MM.1S (cell line): ENCODE measurements at regions not wholly inside any gene's neighbourhood (a gene's known extent, or its start where the extent isn't known, plus 50 kb on each side); places are given as distances from the start of the nearest gene placed in this dataset.
"Not testable (repeated sequence)": the region's sequence is repeated elsewhere in the genome, so short reads cannot be mapped to it uniquely, and the experiment has no call there.

Experiments
- DNase-seq: peaks from one replicate; pipeline ENCODE4 v3.0.0-alpha.2; 2015
- H2AFZ ChIP-seq: fragments of 300-600 bp; sonication (generic); 2 replicates; pipeline ENCODE4 v1.6.0; 2016; ENCODE audit warnings: antibody characterized with exemption, low read length
- H3F3A ChIP-seq: fragments of 300-600 bp; sonication (generic); 2 replicates; pipeline ENCODE4 v1.6.1; 2016; ENCODE audit warnings: mild to moderate bottlenecking, antibody characterized with exemption, low read length, moderate library complexity, mixed read lengths; ENCODE audit not compliant: insufficient read depth
- H3K27ac ChIP-seq: fragments of 300-600 bp; sonication (generic); 2 replicates; pipeline ENCODE4 v1.5.1; 2016; ENCODE audit warnings: mild to moderate bottlenecking, low read length
- H3K27me3 ChIP-seq: fragments of 300-600 bp; sonication (generic); replicated peaks from 2 replicates; pipeline ENCODE4 v1.6.0; 2016; ENCODE audit warnings: low read length; ENCODE audit not compliant: insufficient read depth
- H3K36me3 ChIP-seq: fragments of 300-600 bp; sonication (generic); replicated peaks from 2 replicates; pipeline ENCODE4 v1.6.1; 2016; ENCODE audit warnings: mild to moderate bottlenecking, low read length, mixed read lengths; ENCODE audit not compliant: insufficient read depth
- H3K4me1 ChIP-seq: fragments of 300-600 bp; sonication (generic); 2 replicates; pipeline ENCODE4 v1.6.1; 2016; ENCODE audit warnings: low read length, mixed read lengths
- H3K4me2 ChIP-seq: fragments of 300-600 bp; sonication (generic); 2 replicates; pipeline ENCODE4 v1.6.0; 2016; ENCODE audit warnings: low read depth, low read length
- H3K4me3 ChIP-seq: fragments of 300-600 bp; sonication (generic); 2 replicates; pipeline ENCODE4 v1.5.1; 2016; ENCODE audit warnings: low read length, mixed read lengths
- H3K79me2 ChIP-seq: fragments of 300-600 bp; sonication (generic); 2 replicates; pipeline ENCODE4 v1.6.1; 2016; ENCODE audit warnings: mixed run types, low read length, mixed read lengths
- H3K9ac ChIP-seq: fragments of 300-600 bp; sonication (generic); 2 replicates; pipeline ENCODE4 v1.6.1; 2016; ENCODE audit warnings: low read length, mixed read lengths
- H3K9me2 ChIP-seq: fragments of 300-600 bp; sonication (generic); replicated peaks from 2 replicates; pipeline ENCODE4 v1.6.1; 2016; ENCODE audit warnings: mild to moderate bottlenecking, low read length, mixed read lengths; ENCODE audit not compliant: insufficient read depth
- H3K9me3 ChIP-seq: fragments of 300-600 bp; sonication (generic); replicated peaks from 2 replicates; pipeline ENCODE4 v1.6.1; 2016; ENCODE audit warnings: mild to moderate bottlenecking, low read length, mixed read lengths; ENCODE audit not compliant: insufficient read depth
- H4K20me1 ChIP-seq: fragments of 300-600 bp; sonication (generic); 2 replicates; pipeline ENCODE4 v1.6.1; 2016; ENCODE audit warnings: mild to moderate bottlenecking, low read length, moderate library complexity, mixed read lengths; ENCODE audit not compliant: insufficient read depth
- CTCF ChIP-seq: fragments of 300-600 bp; sonication (generic); IDR thresholded peaks from 2 replicates; pipeline ENCODE4 v1.5.1; 2016; ENCODE audit warnings: antibody characterized with exemption, low read length, mixed read lengths
- EZH2 ChIP-seq: fragments of 300-600 bp; sonication (generic); optimal IDR thresholded peaks from 2 replicates; pipeline ENCODE3; 2017; ENCODE audit warnings: low read depth, mild to moderate bottlenecking, antibody characterized with exemption, low read length, mixed read lengths
- EZH2phosphoT487 ChIP-seq: fragments of 300-600 bp; sonication (generic); IDR thresholded peaks from 2 replicates; pipeline ENCODE4 v1.6.1; 2018; ENCODE audit warnings: antibody characterized with exemption, low read length

GRCh38 chrX:113473418-113473817 is 632.8 kb upstream of the AMOT start:
- Histone ChIP-seq H3K4me1 (peaks cover 11% of the 10 kb centered on the region), H3F3A (no peaks in the 10 kb centered on the region), H3K4me3 (no peak overlapping the region), H3K79me2 (no peaks in the 10 kb centered on the region), H2AFZ (peak overlapping the region; percentile 36; the same call in 1 of the 2 replicates), H3K9me2 (no peaks in the 10 kb centered on the region), H3K27ac (peak overlapping the region; percentile 43; the same call in 1 of the 2 replicates), H3K9me3 (no peaks in the 10 kb centered on the region), H3K27me3 (no peaks in the 10 kb centered on the region), H3K9ac (no peak overlapping the region), H3K36me3 (no peaks in the 10 kb centered on the region), H4K20me1 (no peaks in the 10 kb centered on the region), H3K4me2 (no peak overlapping the region)
- no peak for DNase-seq
- TF ChIP-seq EZH2phosphoT487 (no peak), EZH2 (no peak), CTCF (no peak)

- peaks cover 11% of the 10 kb centered on the region for H3K4me1 ChIP-seq
- H3K9me2 ChIP-seq, H3K36me3 ChIP-seq, H3K4me3 ChIP-seq, H3F3A ChIP-seq, H3K79me2 ChIP-seq, H4K20me1 ChIP-seq, H3K9ac ChIP-seq, H3K9me3 ChIP-seq, H3K27me3 ChIP-seq: not testable (repeated sequence)
- H3K4me2 ChIP-seq = 0 out of 2 replicates have a peak overlapping the region, but pooled peaks have one; percentile 24
- peak; percentile 19 for DNase-seq
- peak overlapping the region; percentile 43; the same call in 1 of the 2 replicates for H3K27ac ChIP-seq
- H2AFZ ChIP-seq = peak overlapping the region; percentile 36; the same call in 1 of the 2 replicates
Measured at GRCh38 chrX:113473015-113473414, 632.4 kb upstream of the AMOT start.

- TF ChIP-seq CTCF (no peak), EZH2phosphoT487 (no peak), EZH2 (no peak)
Measured at GRCh38 chrX:113470166-113470565, 629.5 kb upstream of the AMOT start.

GRCh38 chrX:113457719-113458118 is 617.1 kb upstream of the AMOT start:
- Histone ChIP-seq H3K27me3 (no peaks in the 10 kb centered on the region), H3K9ac (no peak overlapping the region), H2AFZ (no peak overlapping the region), H3K79me2 (no peaks in the 10 kb centered on the region), H4K20me1 (no peaks in the 10 kb centered on the region), H3K4me1 (no peaks in the 10 kb centered on the region), H3K9me2 (no peaks in the 10 kb centered on the region), H3K27ac (no peak overlapping the region), H3K4me3 (no peak overlapping the region), H3K9me3 (no peaks in the 10 kb centered on the region), H3K4me2 (no peak overlapping the region), H3F3A (no peaks in the 10 kb centered on the region), H3K36me3 (no peaks in the 10 kb centered on the region)
- TF ChIP-seq CTCF (no peak), EZH2phosphoT487 (no peak), EZH2 (no peak)
- no peak for DNase-seq

More at GRCh38 chrX:113470166-113470565, 629.5 kb upstream of the AMOT start:
- no peak for DNase-seq
- no peak overlapping the region for H2AFZ ChIP-seq
- H3K9me2 ChIP-seq = no peaks in the 10 kb centered on the region
- H3K4me3 ChIP-seq = no peak overlapping the region
- H3K79me2 ChIP-seq = no peaks in the 10 kb centered on the region
- no peak overlapping the region for H3K4me2 ChIP-seq
- H3K36me3 ChIP-seq = no peaks in the 10 kb centered on the region
- no peaks in the 10 kb centered on the region for H4K20me1 ChIP-seq
- H3K9ac ChIP-seq = no peak overlapping the region
- H3K4me1 ChIP-seq = peaks cover 11% of the 10 kb centered on the region
- H3F3A ChIP-seq = no peaks in the 10 kb centered on the region
- H3K27me3 ChIP-seq = no peaks in the 10 kb centered on the region
- no peak overlapping the region for H3K27ac ChIP-seq
- no peaks in the 10 kb centered on the region for H3K9me3 ChIP-seq
